GM12873 (cell line): ENCODE measurements at regions not wholly inside any gene's neighbourhood (a gene's known extent, or its start where the extent isn't known, plus 50 kb on each side); places are given as distances from the start of the nearest gene placed in this dataset.

Source experiments
- CTCF ChIP-seq: IDR thresholded peaks from 2 replicates; pipeline ENCODE4 v1.5.1; 2012; ENCODE audit warnings: low read depth, mild to moderate bottlenecking, moderate library complexity, low read length, control low read depth; ENCODE audit not compliant: insufficient read depth; ENCODE audit errors: missing control alignments

DNA sequence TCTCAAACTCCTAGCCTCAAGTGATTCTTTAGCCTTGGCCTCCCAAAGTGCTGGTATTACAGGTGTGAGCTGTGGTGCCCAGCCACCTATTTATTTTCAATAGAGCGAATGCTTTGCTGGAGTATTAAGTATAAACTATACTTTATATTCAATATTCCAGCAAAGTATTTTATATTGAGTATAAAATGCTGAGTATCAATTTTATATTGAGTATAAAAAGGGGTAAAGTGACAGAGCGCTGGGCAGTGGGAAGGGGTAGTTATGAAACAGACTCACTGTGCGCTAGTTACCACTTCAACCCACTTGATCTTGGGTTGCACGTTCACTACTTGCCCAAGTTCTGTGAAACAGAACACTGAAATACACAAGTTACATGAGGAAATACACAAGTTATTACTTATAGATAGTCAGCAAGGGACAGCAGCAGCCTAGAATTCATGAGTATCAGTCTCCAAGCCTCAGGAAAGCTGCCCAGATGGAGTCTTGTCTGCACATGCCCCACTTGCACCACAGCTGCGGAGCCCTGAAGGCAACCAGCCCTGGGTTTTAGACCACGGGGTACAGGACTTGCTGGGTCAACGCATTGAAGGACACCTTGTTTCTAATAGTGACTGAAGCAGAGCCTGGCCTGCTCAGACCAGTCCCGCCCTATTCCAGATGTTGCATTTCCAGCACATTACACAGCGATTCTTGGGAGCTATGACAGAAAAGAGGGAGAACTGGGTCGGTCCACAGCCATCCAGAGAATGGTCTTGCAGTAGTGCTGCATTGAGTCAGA lies 51.6 kb upstream of the SYT13 start:
- no peak for TF ChIP-seq CTCF

- TF ChIP-seq CTCF = no peak
These were observed 50.0 kb upstream of the SYT13 start for GRCh38 chr11:45336136-45336535.
